Upper lobe of right lung (tissue), 1 donor: ENCODE measurements at regions not wholly inside any gene's neighbourhood (a gene's known extent, or its start where the extent isn't known, plus 50 kb on each side); places are given as distances from the start of the nearest gene placed in this dataset.
A peak's percentile ranks its signal among the peaks of the same experiment; 100 is the strongest.

Experiments
- ATAC-seq: fragments of 200-7000 bp; cut with Tn5 transposase; one replicate; pipeline ENCODE4 v1.9.1; 2020; ENCODE audit warnings: mild to moderate bottlenecking, moderate library complexity
- DNase-seq: peaks from one replicate; pipeline ENCODE4 v3.0.0-alpha.2; 2020
- H3K27ac ChIP-seq: fragments of 200-600 bp; one replicate; pipeline ENCODE4 v1.8.0; 2022
- H3K27me3 ChIP-seq: fragments of 200-600 bp; one replicate; pipeline ENCODE4 v1.8.0; 2022; ENCODE audit warnings: mild to moderate bottlenecking
- H3K36me3 ChIP-seq: fragments of 200-600 bp; one replicate; pipeline ENCODE4 v1.8.0; 2022
- H3K4me1 ChIP-seq: fragments of 200-600 bp; one replicate; pipeline ENCODE4 v1.8.0; 2022
- H3K4me3 ChIP-seq: fragments of 200-600 bp; one replicate; pipeline ENCODE4 v1.8.0; 2022; ENCODE audit warnings: mild to moderate bottlenecking
- H3K9me3 ChIP-seq: fragments of 200-600 bp; one replicate; pipeline ENCODE4 v1.8.0; 2022
- intact Hi-C: fragments of 100-400 bp; cut with DNase I; formaldehyde crosslinking; loops from one replicate; pipeline ENCODE4 v1.11.0; 2022
- TF ChIP-seq, protein P1 (sequence below): fragments of 200-600 bp; IDR thresholded peaks from one replicate; pipeline ENCODE4 v1.8.0; 2022; ENCODE audit warnings: antibody characterized with exemption
- donor health status: DM: no; HTN: yes; CAD: no; lungs with severe emphysema.

DNA sequence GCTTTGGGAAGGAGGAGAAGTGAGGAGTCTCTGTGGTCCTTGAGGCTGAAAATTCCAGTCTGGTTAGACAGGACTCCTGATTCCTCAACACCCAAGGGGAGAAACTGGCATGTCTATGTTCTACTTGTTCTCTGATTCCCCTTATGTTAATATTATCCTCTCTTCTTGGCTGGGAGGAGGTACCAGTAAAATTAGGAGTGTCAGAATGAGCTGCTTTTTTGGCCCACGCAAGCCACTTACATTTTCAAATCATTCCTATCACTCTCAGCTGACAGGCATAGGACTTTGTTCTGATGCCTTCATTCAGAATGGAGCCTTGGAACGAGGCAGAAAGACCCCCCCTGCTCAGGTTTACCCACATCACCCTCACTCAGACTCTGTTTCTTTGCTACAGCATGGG, 1077.2 kb downstream of the BCL11B start:
- Histone ChIP-seq H3K36me3 (no peaks in the 10 kb centered on the region), H3K27ac (no peak overlapping the region), H3K27me3 (no peaks in the 10 kb centered on the region), H3K4me3 (no peak overlapping the region), H3K9me3 (no peaks in the 10 kb centered on the region), H3K4me1 (no peaks in the 10 kb centered on the region)
- TF ChIP-seq, protein P1, sequence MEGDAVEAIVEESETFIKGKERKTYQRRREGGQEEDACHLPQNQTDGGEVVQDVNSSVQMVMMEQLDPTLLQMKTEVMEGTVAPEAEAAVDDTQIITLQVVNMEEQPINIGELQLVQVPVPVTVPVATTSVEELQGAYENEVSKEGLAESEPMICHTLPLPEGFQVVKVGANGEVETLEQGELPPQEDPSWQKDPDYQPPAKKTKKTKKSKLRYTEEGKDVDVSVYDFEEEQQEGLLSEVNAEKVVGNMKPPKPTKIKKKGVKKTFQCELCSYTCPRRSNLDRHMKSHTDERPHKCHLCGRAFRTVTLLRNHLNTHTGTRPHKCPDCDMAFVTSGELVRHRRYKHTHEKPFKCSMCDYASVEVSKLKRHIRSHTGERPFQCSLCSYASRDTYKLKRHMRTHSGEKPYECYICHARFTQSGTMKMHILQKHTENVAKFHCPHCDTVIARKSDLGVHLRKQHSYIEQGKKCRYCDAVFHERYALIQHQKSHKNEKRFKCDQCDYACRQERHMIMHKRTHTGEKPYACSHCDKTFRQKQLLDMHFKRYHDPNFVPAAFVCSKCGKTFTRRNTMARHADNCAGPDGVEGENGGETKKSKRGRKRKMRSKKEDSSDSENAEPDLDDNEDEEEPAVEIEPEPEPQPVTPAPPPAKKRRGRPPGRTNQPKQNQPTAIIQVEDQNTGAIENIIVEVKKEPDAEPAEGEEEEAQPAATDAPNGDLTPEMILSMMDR: no peak
- intact Hi-C loops: no loop called here
- DNase-seq (no peak), ATAC-seq (no peak)

DNA sequence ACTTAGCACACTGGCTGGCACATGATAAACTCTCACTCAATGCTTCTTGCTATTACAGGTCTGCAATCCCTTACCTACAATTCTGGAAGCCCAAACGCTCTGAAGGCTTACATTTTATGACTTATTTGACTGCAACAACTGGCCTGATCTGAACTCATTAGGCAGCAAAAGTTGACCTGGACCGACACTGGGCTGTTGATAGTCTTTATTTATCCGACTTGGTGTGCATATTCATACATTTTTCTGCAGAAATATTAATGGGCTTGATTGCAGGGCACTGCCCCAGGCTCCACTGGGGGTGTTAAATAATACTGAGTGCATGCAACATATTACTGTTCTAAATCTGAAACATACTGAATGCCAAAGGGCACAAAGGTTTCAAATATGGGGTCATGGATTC, 1076.7 kb downstream of the BCL11B start:
- no peaks in the 10 kb centered on the region for H3K36me3 ChIP-seq

DNA sequence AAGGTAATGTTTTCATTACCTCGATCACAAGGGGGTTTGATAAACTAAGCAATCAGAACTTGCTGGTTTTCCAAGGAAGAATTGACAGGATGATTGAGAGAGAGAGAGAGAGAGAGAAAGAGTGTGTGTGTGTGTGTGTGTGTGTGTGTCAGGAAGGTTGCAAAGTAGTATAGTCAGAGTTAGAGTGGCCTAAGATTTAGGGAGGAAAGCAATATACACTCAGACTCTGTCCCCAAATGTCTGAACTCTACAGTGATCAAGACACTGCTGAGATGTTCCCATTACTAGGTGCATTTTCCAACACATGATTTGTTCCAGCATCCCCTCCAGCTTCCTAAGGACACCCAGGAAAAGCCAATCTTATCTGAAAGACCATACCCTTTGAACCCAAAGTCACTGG, 1074.1 kb downstream of the BCL11B start:
- DNase-seq (no peak), ATAC-seq (no peak)
- Histone ChIP-seq H3K4me3 (no peak overlapping the region), H3K4me1 (no peaks in the 10 kb centered on the region), H3K27ac (no peak overlapping the region), H3K36me3 (no peaks in the 10 kb centered on the region), H3K27me3 (no peaks in the 10 kb centered on the region), H3K9me3 (no peaks in the 10 kb centered on the region)
- TF ChIP-seq, protein P1: no peak
- intact Hi-C loops: no loop called here

More for the DNA sequence above, 1076.7 kb downstream of the BCL11B start:
- ATAC-seq (no peak), DNase-seq (no peak)
- TF ChIP-seq, protein P1: no peak
- Histone ChIP-seq H3K27me3 (no peaks in the 10 kb centered on the region), H3K4me1 (no peaks in the 10 kb centered on the region), H3K27ac (no peak overlapping the region), H3K9me3 (no peaks in the 10 kb centered on the region), H3K4me3 (no peak overlapping the region)
- intact Hi-C loops: no loop called here

DNA sequence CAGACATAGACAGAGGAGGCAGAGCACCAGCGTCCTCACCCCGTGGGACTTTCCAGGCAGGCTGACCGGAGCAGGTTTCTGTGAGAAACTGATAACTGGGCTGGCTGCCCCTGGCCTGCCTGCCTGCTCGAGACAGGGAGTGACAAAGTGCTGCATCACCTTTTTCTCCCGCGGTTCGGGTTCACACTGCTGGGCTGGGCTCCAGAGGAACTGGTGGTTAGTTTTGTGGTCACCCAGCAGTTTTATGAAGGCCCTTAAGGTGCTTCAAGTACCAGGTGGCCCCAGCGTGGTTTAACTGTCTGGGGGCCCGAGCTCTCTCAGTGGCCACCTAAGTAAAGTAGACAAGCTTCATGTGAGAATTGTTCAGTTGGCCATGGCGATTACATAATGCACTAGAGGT, 1073.6 kb downstream of the BCL11B start:
- no peaks in the 10 kb centered on the region for H3K27me3 ChIP-seq
- ATAC-seq (peak; percentile 29), DNase-seq (no peak)
- H3K27ac ChIP-seq: no peak overlapping the region
- no peak overlapping the region for H3K4me3 ChIP-seq
- H3K9me3 ChIP-seq: no peaks in the 10 kb centered on the region
- H3K36me3 ChIP-seq: no peaks in the 10 kb centered on the region
- H3K4me1 ChIP-seq: no peaks in the 10 kb centered on the region
- intact Hi-C loops: no loop called here
- TF ChIP-seq, protein P1: no peak

DNA sequence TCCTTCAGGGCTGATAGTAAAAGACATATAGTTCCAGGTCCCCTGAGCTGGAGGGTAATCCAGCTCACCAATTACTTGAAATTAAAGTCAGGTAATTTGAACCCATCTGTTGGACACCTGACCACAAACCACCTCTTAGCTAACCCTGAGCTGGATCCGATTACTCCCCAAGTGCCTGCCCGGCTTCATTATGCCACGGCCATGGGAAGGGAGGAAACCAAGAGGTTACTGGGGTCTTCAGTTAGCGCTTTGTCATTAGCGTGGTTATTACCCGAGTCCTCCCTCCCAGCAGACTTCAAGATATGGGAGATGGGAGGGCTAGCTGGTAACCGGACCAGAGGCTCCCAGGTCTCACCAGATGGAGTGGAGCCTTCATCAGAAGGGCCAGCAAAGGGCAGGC, 1071.4 kb downstream of the BCL11B start:
- Histone ChIP-seq H3K9me3 (no peaks in the 10 kb centered on the region), H3K4me1 (no peaks in the 10 kb centered on the region), H3K36me3 (no peaks in the 10 kb centered on the region), H3K27ac (no peak overlapping the region), H3K4me3 (no peak overlapping the region), H3K27me3 (no peaks in the 10 kb centered on the region)
- ATAC-seq (no peak), DNase-seq (no peak)
- TF ChIP-seq, protein P1: no peak
- intact Hi-C loops: no loop called here

DNA sequence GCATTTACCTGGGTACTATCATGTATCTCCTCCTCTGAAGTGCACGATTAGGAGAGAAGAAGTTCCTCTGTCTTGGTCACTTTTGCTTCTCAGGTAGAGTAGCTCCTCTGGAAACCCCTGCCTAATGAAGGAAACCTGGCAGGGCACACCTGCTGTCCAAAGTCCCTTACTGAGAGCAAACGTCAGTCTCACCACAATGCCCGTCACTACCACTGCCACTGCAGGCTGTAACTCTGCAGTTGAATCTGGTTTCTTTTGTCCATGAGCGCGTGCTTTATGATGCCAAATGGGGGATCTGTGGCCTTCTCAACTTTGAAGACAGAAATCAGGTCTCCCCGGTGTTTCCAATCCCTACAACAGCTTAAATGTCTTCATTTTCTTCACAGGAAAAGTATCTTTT, 1068.6 kb downstream of the BCL11B start:
- H3K27me3 ChIP-seq: no peaks in the 10 kb centered on the region
- no peaks in the 10 kb centered on the region for H3K9me3 ChIP-seq
- H3K36me3 ChIP-seq: no peaks in the 10 kb centered on the region
- H3K27ac ChIP-seq: no peak overlapping the region
- no peak for DNase-seq
- H3K4me3 ChIP-seq: no peak overlapping the region
- no peak for ATAC-seq
- TF ChIP-seq, protein P1: no peak
- no peaks in the 10 kb centered on the region for H3K4me1 ChIP-seq
- intact Hi-C loops: no loop called here
